Osteoblast (primary cell): ENCODE measurements at regions not wholly inside any gene's neighbourhood (a gene's known extent, or its start where the extent isn't known, plus 50 kb on each side); places are given as distances from the start of the nearest gene placed in this dataset.

Source experiments
- DNase-seq: peaks from one replicate; pipeline ENCODE4 v3.0.0; 2011; ENCODE audit warnings: low spot score, mixed read lengths; ENCODE audit not compliant: insufficient read length; ENCODE audit errors: missing footprints
- H2AFZ ChIP-seq: 2 replicates; pipeline ENCODE4 v1.6.0; 2011; ENCODE audit warnings: mild to moderate bottlenecking, low read length
- H3K27ac ChIP-seq: 2 replicates; pipeline ENCODE4 v1.5.1; 2011; ENCODE audit warnings: mild to moderate bottlenecking, low read depth, low read length, moderate library complexity
- H3K27me3 ChIP-seq: 2 replicates; pipeline ENCODE4 v1.6.0; 2012; ENCODE audit warnings: mild to moderate bottlenecking, control low read depth, inconsistent platforms, low read length, moderate library complexity; ENCODE audit not compliant: insufficient read depth
- H3K36me3 ChIP-seq: 2 replicates; pipeline ENCODE4 v1.5.1; 2011; ENCODE audit warnings: mild to moderate bottlenecking, low read length, control low read depth, moderate library complexity; ENCODE audit not compliant: insufficient read depth
- H3K4me1 ChIP-seq: 2 replicates; pipeline ENCODE4 v1.5.1; 2011; ENCODE audit warnings: mild to moderate bottlenecking, low read length, control low read depth, moderate library complexity; ENCODE audit not compliant: insufficient read depth
- H3K4me2 ChIP-seq: 2 replicates; pipeline ENCODE4 v1.6.0; 2011; ENCODE audit warnings: mild to moderate bottlenecking, low read length; ENCODE audit not compliant: insufficient read depth
- H3K4me3 ChIP-seq: fragments of 200-600 bp; sonication (generic); 3 replicates; pipeline ENCODE4 v1.5.1; 2012; ENCODE audit warnings: mild to moderate bottlenecking, low read length, inconsistent platforms; ENCODE audit not compliant: insufficient read depth
- H3K79me2 ChIP-seq: 2 replicates; pipeline ENCODE4 v1.6.0; 2012; ENCODE audit warnings: mild to moderate bottlenecking, low read length, control low read depth, inconsistent platforms; ENCODE audit not compliant: insufficient read depth
- H3K9me3 ChIP-seq: 2 replicates; pipeline ENCODE4 v1.5.1; 2011; ENCODE audit warnings: low read depth, low read length, control low read depth
- H4K20me1 ChIP-seq: 2 replicates; pipeline ENCODE4 v1.6.0; 2012; ENCODE audit warnings: mild to moderate bottlenecking, low read length, control low read depth; ENCODE audit not compliant: insufficient read depth
- TF ChIP-seq, protein P1 (sequence below): IDR thresholded peaks from 2 replicates; pipeline ENCODE4 v1.5.1; 2011; ENCODE audit warnings: mild to moderate bottlenecking, low read depth, low read length, moderate library complexity; ENCODE audit errors: extremely low read depth

GRCh38 chr7:25625306-25625992, 397.2 kb upstream of the NPVF start:
- Histone ChIP-seq H3K4me2 (no peak overlapping the region), H3K79me2 (no peaks in the 10 kb centered on the region), H3K4me1 (no peaks in the 10 kb centered on the region), H3K36me3 (no peaks in the 10 kb centered on the region), H3K27me3 (no peaks in the 10 kb centered on the region), H2AFZ (no peak overlapping the region), H3K4me3 (no peak overlapping the region), H3K27ac (no peak overlapping the region), H4K20me1 (no peaks in the 10 kb centered on the region), H3K9me3 (no peaks in the 10 kb centered on the region)
- DNase-seq, result no peak
- TF ChIP-seq, protein P1, sequence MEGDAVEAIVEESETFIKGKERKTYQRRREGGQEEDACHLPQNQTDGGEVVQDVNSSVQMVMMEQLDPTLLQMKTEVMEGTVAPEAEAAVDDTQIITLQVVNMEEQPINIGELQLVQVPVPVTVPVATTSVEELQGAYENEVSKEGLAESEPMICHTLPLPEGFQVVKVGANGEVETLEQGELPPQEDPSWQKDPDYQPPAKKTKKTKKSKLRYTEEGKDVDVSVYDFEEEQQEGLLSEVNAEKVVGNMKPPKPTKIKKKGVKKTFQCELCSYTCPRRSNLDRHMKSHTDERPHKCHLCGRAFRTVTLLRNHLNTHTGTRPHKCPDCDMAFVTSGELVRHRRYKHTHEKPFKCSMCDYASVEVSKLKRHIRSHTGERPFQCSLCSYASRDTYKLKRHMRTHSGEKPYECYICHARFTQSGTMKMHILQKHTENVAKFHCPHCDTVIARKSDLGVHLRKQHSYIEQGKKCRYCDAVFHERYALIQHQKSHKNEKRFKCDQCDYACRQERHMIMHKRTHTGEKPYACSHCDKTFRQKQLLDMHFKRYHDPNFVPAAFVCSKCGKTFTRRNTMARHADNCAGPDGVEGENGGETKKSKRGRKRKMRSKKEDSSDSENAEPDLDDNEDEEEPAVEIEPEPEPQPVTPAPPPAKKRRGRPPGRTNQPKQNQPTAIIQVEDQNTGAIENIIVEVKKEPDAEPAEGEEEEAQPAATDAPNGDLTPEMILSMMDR, result no peak

DNA sequence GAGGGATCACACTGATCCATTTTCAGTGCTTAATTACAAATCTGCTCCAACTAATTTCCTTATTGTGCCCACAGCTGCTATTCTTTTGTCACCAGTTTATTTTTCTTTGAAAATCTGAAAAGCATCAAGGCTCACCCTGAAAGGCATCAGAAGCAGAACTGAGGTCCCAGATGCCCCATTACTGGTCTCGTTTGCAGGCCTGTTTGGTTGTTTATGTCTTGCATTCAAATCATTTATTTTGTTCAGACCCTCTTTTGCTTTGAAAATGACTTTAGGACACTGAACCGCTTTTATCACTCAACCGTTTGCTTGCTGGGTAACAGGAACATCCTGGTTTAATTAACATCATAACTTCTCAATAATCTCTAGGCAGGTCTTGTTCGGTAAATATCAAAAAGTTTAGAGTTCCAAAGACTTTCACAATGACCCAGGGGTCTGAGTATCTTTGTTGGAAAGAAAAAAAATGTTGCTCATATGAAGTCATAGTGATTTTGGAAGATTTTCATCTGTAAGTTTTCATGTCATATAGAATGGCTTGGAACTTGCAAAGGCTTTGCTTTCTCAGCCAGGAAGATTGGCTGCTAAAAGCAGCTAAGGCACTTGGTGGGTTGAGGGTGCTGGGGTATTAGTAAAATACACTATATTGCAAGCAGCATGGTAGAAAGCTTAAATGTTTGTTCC, 398.3 kb upstream of the NPVF start:
- Histone ChIP-seq H3K9me3 (no peaks in the 10 kb centered on the region), H3K79me2 (no peaks in the 10 kb centered on the region), H3K36me3 (no peaks in the 10 kb centered on the region), H4K20me1 (no peaks in the 10 kb centered on the region), H2AFZ (no peak overlapping the region), H3K4me2 (no peak overlapping the region), H3K4me3 (no peak overlapping the region), H3K27me3 (no peaks in the 10 kb centered on the region), H3K27ac (no peak overlapping the region), H3K4me1 (no peaks in the 10 kb centered on the region)
- TF ChIP-seq, protein P1, result no peak
- DNase-seq, result no peak

- no peak overlapping the region for H2AFZ ChIP-seq
- no peaks in the 10 kb centered on the region for H3K36me3 ChIP-seq
- H3K4me3 ChIP-seq, result no peak overlapping the region
- no peak for DNase-seq
- H3K4me1 ChIP-seq, result no peaks in the 10 kb centered on the region
- no peaks in the 10 kb centered on the region for H3K27me3 ChIP-seq
- TF ChIP-seq, protein P1, result no peak
- no peaks in the 10 kb centered on the region for H3K79me2 ChIP-seq
- no peaks in the 10 kb centered on the region for H4K20me1 ChIP-seq
- H3K9me3 ChIP-seq, result no peaks in the 10 kb centered on the region
- no peak overlapping the region for H3K4me2 ChIP-seq
- H3K27ac ChIP-seq, result no peak overlapping the region
These were observed 400.2 kb upstream of the NPVF start for GRCh38 chr7:25628446-25628845.

- no peaks in the 10 kb centered on the region for H3K36me3 ChIP-seq
- H3K9me3 ChIP-seq, result no peaks in the 10 kb centered on the region
- TF ChIP-seq, protein P1, result no peak
- H4K20me1 ChIP-seq, result no peaks in the 10 kb centered on the region
- no peak for DNase-seq
- H3K4me3 ChIP-seq, result no peak overlapping the region
- H3K27me3 ChIP-seq, result no peaks in the 10 kb centered on the region
- H3K79me2 ChIP-seq, result no peaks in the 10 kb centered on the region
- H3K4me2 ChIP-seq, result no peak overlapping the region
- no peak overlapping the region for H3K27ac ChIP-seq
- no peak overlapping the region for H2AFZ ChIP-seq
- no peaks in the 10 kb centered on the region for H3K4me1 ChIP-seq
These were observed 404.3 kb upstream of the NPVF start for GRCh38 chr7:25632616-25633015.
